ENCODE measurements at regions not wholly inside any gene's neighbourhood (a gene's known extent, or its start where the extent isn't known, plus 50 kb on each side); places are given as distances from the start of the nearest gene placed in this dataset.

GRCh38 chr6:2346078-2346477 is 100.7 kb upstream of the GMDS start:
- Histone ChIP-seq H3K27ac (ENCODE audit: low read depth, low read length) (no peak overlapping the region), H3K27me3 (ENCODE audit: low read length) (no peaks in the 10 kb centered on the region), H3K9me3 (ENCODE audit: insufficient read depth, low read length) (no peaks in the 10 kb centered on the region), H3K9me2 (replicated peaks; ENCODE audit: insufficient read depth, low read length) (no peaks in the 10 kb centered on the region), H3K36me3 (ENCODE audit: low read length) (no peaks in the 10 kb centered on the region), H2AFZ (ENCODE audit: low read depth, low read length, severe bottlenecking) (no peak overlapping the region), H3K4me3 (ENCODE audit: insufficient read depth, low read length, poor library complexity, severe bottlenecking) (no peak overlapping the region), H3K4me2 (ENCODE audit: low read depth, low read length, poor library complexity, severe bottlenecking) (no peak overlapping the region), H4K20me1 (ENCODE audit: low read depth, low read length) (no peaks in the 10 kb centered on the region), H3K9ac (ENCODE audit: low read length) (no peak overlapping the region), H3F3A (ENCODE audit: insufficient read depth) (no peaks in the 10 kb centered on the region), H3K79me2 (ENCODE audit: insufficient read depth, low read length) (no peaks in the 10 kb centered on the region)
- TF ChIP-seq EZH2phosphoT487 (conservative IDR thresholded peaks at IDR 0.05; ENCODE audit: low read length), result no peak
- TF ChIP-seq, protein P1, sequence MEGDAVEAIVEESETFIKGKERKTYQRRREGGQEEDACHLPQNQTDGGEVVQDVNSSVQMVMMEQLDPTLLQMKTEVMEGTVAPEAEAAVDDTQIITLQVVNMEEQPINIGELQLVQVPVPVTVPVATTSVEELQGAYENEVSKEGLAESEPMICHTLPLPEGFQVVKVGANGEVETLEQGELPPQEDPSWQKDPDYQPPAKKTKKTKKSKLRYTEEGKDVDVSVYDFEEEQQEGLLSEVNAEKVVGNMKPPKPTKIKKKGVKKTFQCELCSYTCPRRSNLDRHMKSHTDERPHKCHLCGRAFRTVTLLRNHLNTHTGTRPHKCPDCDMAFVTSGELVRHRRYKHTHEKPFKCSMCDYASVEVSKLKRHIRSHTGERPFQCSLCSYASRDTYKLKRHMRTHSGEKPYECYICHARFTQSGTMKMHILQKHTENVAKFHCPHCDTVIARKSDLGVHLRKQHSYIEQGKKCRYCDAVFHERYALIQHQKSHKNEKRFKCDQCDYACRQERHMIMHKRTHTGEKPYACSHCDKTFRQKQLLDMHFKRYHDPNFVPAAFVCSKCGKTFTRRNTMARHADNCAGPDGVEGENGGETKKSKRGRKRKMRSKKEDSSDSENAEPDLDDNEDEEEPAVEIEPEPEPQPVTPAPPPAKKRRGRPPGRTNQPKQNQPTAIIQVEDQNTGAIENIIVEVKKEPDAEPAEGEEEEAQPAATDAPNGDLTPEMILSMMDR (IDR thresholded peaks at IDR 0.05; ENCODE audit: insufficient read depth, low read length, poor library complexity, severe bottlenecking), result no peak

GRCh38 chr6:2344319-2344905 is 99.0 kb upstream of the GMDS start:
- Histone ChIP-seq H3K4me3 (ENCODE audit: insufficient read depth, low read length, poor library complexity, severe bottlenecking) (no peak overlapping the region), H3F3A (ENCODE audit: insufficient read depth) (no peaks in the 10 kb centered on the region), H3K9ac (ENCODE audit: low read length) (no peak overlapping the region), H3K27ac (ENCODE audit: low read depth, low read length) (no peak overlapping the region), H3K36me3 (ENCODE audit: low read length) (no peaks in the 10 kb centered on the region), H2AFZ (ENCODE audit: low read depth, low read length, severe bottlenecking) (no peak overlapping the region), H3K9me3 (ENCODE audit: insufficient read depth, low read length) (no peaks in the 10 kb centered on the region), H3K4me2 (ENCODE audit: low read depth, low read length, poor library complexity, severe bottlenecking) (no peak overlapping the region), H3K27me3 (ENCODE audit: low read length) (no peaks in the 10 kb centered on the region), H3K9me2 (replicated peaks; ENCODE audit: insufficient read depth, low read length) (no peaks in the 10 kb centered on the region), H3K79me2 (ENCODE audit: insufficient read depth, low read length) (no peaks in the 10 kb centered on the region), H4K20me1 (ENCODE audit: low read depth, low read length) (no peaks in the 10 kb centered on the region)
- TF ChIP-seq, protein P1 (IDR thresholded peaks at IDR 0.05; ENCODE audit: insufficient read depth, low read length, poor library complexity, severe bottlenecking), result no peak
- no peak for TF ChIP-seq EZH2phosphoT487 (conservative IDR thresholded peaks at IDR 0.05; ENCODE audit: low read length)

GRCh38 chr6:2327591-2327990 is 82.2 kb upstream of the GMDS start:
- H3K36me3 ChIP-seq (ENCODE audit: low read length), result peaks cover 4% of the 10 kb centered on the region; the same call in 1 of the 2 replicates
- H3K27ac ChIP-seq (ENCODE audit: low read depth, low read length), result no peak overlapping the region
- no peak overlapping the region for H2AFZ ChIP-seq (ENCODE audit: low read depth, low read length, severe bottlenecking)
- H3K9ac ChIP-seq (ENCODE audit: low read length), result no peak overlapping the region
- no peaks in the 10 kb centered on the region for H4K20me1 ChIP-seq (ENCODE audit: low read depth, low read length)
- no peaks in the 10 kb centered on the region for H3K79me2 ChIP-seq (ENCODE audit: insufficient read depth, low read length)
- no peaks in the 10 kb centered on the region for H3K9me2 ChIP-seq (replicated peaks; ENCODE audit: insufficient read depth, low read length)
- no peak overlapping the region for H3K4me2 ChIP-seq (ENCODE audit: low read depth, low read length, poor library complexity, severe bottlenecking)
- TF ChIP-seq, protein P1 (IDR thresholded peaks at IDR 0.05; ENCODE audit: insufficient read depth, low read length, poor library complexity, severe bottlenecking), result no peak
- TF ChIP-seq EZH2phosphoT487 (conservative IDR thresholded peaks at IDR 0.05; ENCODE audit: low read length), result no peak
- H3K9me3 ChIP-seq (ENCODE audit: insufficient read depth, low read length), result no peaks in the 10 kb centered on the region; the same call in 1 of the 2 replicates
- no peaks in the 10 kb centered on the region for H3K27me3 ChIP-seq (ENCODE audit: low read length)
- no peak overlapping the region for H3K4me3 ChIP-seq (ENCODE audit: insufficient read depth, low read length, poor library complexity, severe bottlenecking)
- no peaks in the 10 kb centered on the region for H3F3A ChIP-seq (ENCODE audit: insufficient read depth)

All from SU-DHL-6 (cell line).